Body of pancreas (tissue), 4 donors: ENCODE measurements at regions not wholly inside any gene's neighbourhood (a gene's known extent, or its start where the extent isn't known, plus 50 kb on each side); places are given as distances from the start of the nearest gene placed in this dataset.

ENCODE experiments used
- ATAC-seq: fragments of 150-250 bp; one replicate; pipeline ENCODE4 v1.9.1; 2016
- DNase-seq, 4 donors: peaks; one replicate each; pipeline ENCODE4 v3.0.0-alpha.2; 2019
- H3K27ac ChIP-seq, 4 donors: fragments of 200-600 bp; sonication (generic); 1 replicate in 3 of 4; 2 replicates in 1 of 4; pipeline versions ENCODE4 v1.5.1 to v1.6.1; 2016 to 2019; ENCODE audit warnings: mild to moderate bottlenecking in 1 of 4, mixed read lengths in 1 of 4, moderate library complexity in 1 of 4
- H3K27me3 ChIP-seq, 2 donors: fragments of 200-600 bp; sonication (generic); one replicate each; pipeline ENCODE4 v1.6.0; 2016; ENCODE audit warnings: mild to moderate bottlenecking in 1 of 2
- H3K36me3 ChIP-seq, 2 donors: fragments of 200-600 bp; sonication (generic); replicated peaks in 1 of 2; 2 replicates each; pipeline ENCODE4 v1.5.1; 2016; ENCODE audit warnings: low read depth in 2 of 2; ENCODE audit not compliant: insufficient read depth in 1 of 2
- H3K4me1 ChIP-seq: fragments of 200-600 bp; sonication (generic); one replicate; pipeline ENCODE4 v1.6.0; 2016
- H3K4me3 ChIP-seq, 2 donors: fragments of 200-600 bp; sonication (generic); 1 replicate in 1 of 2; 2 replicates in 1 of 2; pipeline ENCODE4 v1.5.1; 2016 to 2019
- H3K9me3 ChIP-seq, 3 donors: fragments of 200-600 bp; sonication (generic); 1 replicate in 2 of 3; 2 replicates in 1 of 3; pipeline ENCODE4 v1.5.1; 2016
- CTCF ChIP-seq, 7 experiments: fragments of 450-650 bp in 4 of 7; fragments of 200-600 bp in 3 of 7; sonication (generic) in 3 of 7; IDR thresholded peaks; one replicate each; pipeline ENCODE4 v1.5.1; 2016 to 2019; ENCODE audit warnings: antibody characterized with exemption in 7 of 7
- POLR2A ChIP-seq, 3 donors: fragments of 450-650 bp; IDR thresholded peaks; one replicate each; pipeline ENCODE4 v1.6.1; 2016; ENCODE audit warnings: antibody characterized with exemption in 3 of 3, mild to moderate bottlenecking in 2 of 3
- WGBS, 2 donors: methylation state at CpG; one replicate each; pipeline ENCODE4 v1.1.5; 2017; 5-methylcytosine and 5-hydroxymethylcytosine counted together
- intact Hi-C: fragments of 100-400 bp; cut with DNase I; formaldehyde crosslinking; loops from one replicate; pipeline ENCODE4 v1.15.1; 2023

GRCh38 chr12:78383414-78383813, 481.2 kb upstream of the SYT1 start:
- Histone ChIP-seq H3K4me1 (no peaks in the 10 kb centered on the region), H3K27ac (no peak overlapping the region), H3K36me3 (no peaks in the 10 kb centered on the region), H3K9me3 (peaks cover 0 to 6% (median 0%) of the 10 kb centered on the region in 3 donors), H3K27me3 (no peaks in the 10 kb centered on the region), H3K4me3 (no peak overlapping the region)
- DNase-seq, result no peak
- intact Hi-C loops, result no loop called here
- no peak for TF ChIP-seq POLR2A (IDR thresholded peaks at IDR 0.05)
- no peak for TF ChIP-seq CTCF (IDR thresholded peaks at IDR 0.05)
- no peak for ATAC-seq
- whole genome bisulfite sequencing, 2 donors, result 43 to 69% methylated on average over 2 of the region's 2 CpGs

- Histone ChIP-seq H3K9me3 (no peaks in the 10 kb centered on the region), H3K36me3 (no peaks in the 10 kb centered on the region), H3K4me1 (no peaks in the 10 kb centered on the region), H3K27ac (no peak overlapping the region), H3K4me3 (no peak overlapping the region), H3K27me3 (no peaks in the 10 kb centered on the region)
- ATAC-seq (no peak), DNase-seq (no peak)
- intact Hi-C loops, result no loop called here
- WGBS, 2 donors, result 53 to 63% methylated on average over 6 of the region's 6 CpGs
- TF ChIP-seq CTCF (IDR thresholded peaks at IDR 0.05) (no peak), POLR2A (IDR thresholded peaks at IDR 0.05) (no peak)
These were observed 480.0 kb upstream of the SYT1 start for GRCh38 chr12:78384541-78384940.

- no peak overlapping the region for H3K4me3 ChIP-seq
- no peaks in the 10 kb centered on the region for H3K4me1 ChIP-seq
- 53 to 58% methylated on average over 2 of the region's 2 CpGs for WGBS, 2 donors
- ATAC-seq (no peak), DNase-seq (no peak)
- TF ChIP-seq POLR2A (IDR thresholded peaks at IDR 0.05) (no peak), CTCF (IDR thresholded peaks at IDR 0.05) (no peak)
- H3K27ac ChIP-seq, result no peak overlapping the region
- H3K27me3 ChIP-seq, result no peaks in the 10 kb centered on the region
- H3K36me3 ChIP-seq, result no peaks in the 10 kb centered on the region
- intact Hi-C loops, result no loop called here
- H3K9me3 ChIP-seq, result no peaks in the 10 kb centered on the region
These were observed 479.0 kb upstream of the SYT1 start for GRCh38 chr12:78385541-78385940.

GRCh38 chr12:78386871-78387270, 477.7 kb upstream of the SYT1 start:
- WGBS, 2 donors, result 63 to 71% methylated on average over 2 of the region's 2 CpGs
- Histone ChIP-seq H3K36me3 (no peaks in the 10 kb centered on the region), H3K9me3 (no peaks in the 10 kb centered on the region), H3K27me3 (no peaks in the 10 kb centered on the region), H3K4me1 (no peaks in the 10 kb centered on the region), H3K4me3 (no peak overlapping the region), H3K27ac (no peak overlapping the region)
- TF ChIP-seq POLR2A (IDR thresholded peaks at IDR 0.05) (no peak), CTCF (IDR thresholded peaks at IDR 0.05) (no peak)
- intact Hi-C loops, result no loop called here
- DNase-seq (no peak), ATAC-seq (no peak)

- H3K36me3 ChIP-seq, result no peaks in the 10 kb centered on the region
- no peak for DNase-seq
- no peaks in the 10 kb centered on the region for H3K4me1 ChIP-seq
- H3K4me3 ChIP-seq, result no peak overlapping the region
- H3K9me3 ChIP-seq, result no peaks in the 10 kb centered on the region
- no peak overlapping the region for H3K27ac ChIP-seq
- intact Hi-C loops, result no loop called here
- no peak for ATAC-seq
- no peak for TF ChIP-seq CTCF (IDR thresholded peaks at IDR 0.05)
- no peaks in the 10 kb centered on the region for H3K27me3 ChIP-seq
These were observed 476.9 kb upstream of the SYT1 start for GRCh38 chr12:78387721-78388120.
